Epithelial cell of prostate (primary cell): ENCODE measurements at regions not wholly inside any gene's neighbourhood (a gene's known extent, or its start where the extent isn't known, plus 50 kb on each side); places are given as distances from the start of the nearest gene placed in this dataset.
"Not testable (repeated sequence)": the region's sequence is repeated elsewhere in the genome, so short reads cannot be mapped to it uniquely, and the experiment has no call there.

ENCODE experiments used
- DNase-seq: peaks from one replicate; pipeline ENCODE4 v3.0.0-alpha.2; 2011; ENCODE audit warnings: low read depth, low spot score
- H3K27ac ChIP-seq: fragments of 450-650 bp; 2 replicates; pipeline ENCODE4 v1.5.1; 2017; ENCODE audit warnings: mild to moderate bottlenecking

DNA sequence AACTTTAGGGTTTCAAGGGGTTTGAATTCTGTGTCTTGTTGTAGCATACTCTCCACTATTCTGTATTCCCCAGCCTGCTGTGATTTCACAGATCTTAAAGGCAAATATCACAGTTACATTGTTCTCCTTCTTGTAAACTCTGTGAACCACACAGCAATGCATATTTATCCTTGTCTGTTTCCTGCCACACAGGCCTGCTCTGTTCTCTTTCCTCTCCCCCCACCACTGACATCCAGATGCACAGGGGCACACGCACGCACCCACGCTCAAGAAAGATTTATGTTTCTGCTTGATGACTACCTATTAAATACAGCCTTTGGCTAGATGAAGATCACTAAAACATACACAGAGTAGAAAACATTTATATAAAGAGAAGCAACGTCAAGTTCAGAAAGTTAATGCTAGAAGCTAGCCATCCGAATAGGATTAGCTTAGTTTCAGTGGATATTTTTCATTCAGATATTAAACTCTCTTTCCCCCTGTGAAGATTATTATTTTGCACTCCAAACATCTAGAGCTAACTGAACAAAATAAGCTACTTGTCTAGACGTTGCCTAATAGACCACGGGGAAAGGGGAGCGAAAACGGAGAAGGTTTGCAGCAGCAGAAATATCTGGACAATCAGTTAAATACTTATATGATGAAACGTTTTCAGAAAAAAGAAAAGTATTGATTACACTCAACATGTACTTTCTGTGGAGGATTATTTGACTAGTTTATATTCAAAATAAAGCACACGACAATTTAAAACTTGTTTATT is 193.1 kb upstream of the SEMA3C start:
- DNase-seq, result no peak
- peak overlapping the region; percentile 51 for H3K27ac ChIP-seq

DNA sequence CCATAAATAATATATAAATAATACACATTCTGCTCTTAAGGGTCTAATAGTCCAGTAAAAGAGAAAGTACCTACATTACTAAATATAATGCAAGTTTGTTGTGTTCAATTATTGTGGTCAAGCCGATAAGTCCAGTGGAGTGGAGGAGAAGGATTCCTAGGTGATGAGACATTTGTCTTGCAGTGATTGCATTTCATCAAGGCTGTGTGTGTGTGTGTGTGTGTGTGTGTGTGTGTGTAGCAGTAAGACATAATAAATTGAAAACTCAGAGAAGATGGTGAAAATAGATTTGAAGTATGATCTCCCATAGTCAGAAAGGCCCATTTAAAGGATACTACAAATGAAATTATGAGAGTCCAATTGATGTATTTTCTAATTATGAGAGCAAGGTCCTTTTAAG is 192.5 kb upstream of the SEMA3C start:
- H3K27ac ChIP-seq, result peak overlapping the region; percentile 51
- peak; percentile 66 for DNase-seq

DNA sequence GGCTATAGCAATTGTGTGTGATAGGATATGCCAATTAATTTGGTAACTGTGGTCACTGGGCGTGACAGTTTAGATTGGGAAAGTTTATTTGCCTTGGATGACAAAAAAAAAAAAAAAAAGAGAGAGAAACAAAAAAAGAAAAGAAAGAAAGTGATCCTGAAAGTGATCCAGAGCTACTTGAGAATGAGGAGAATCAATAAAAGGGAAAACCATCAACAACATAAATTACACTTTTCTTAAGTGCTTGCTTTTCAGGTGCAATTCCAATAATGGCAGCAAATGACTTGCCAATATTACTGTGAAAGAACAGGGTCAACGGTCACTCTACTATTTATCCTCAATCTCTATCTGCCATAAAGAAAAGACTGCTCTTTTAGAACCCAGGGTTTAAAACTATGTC is 191.8 kb upstream of the SEMA3C start:
- no peak for DNase-seq
- H3K27ac ChIP-seq, result peak overlapping the region; percentile 51

DNA sequence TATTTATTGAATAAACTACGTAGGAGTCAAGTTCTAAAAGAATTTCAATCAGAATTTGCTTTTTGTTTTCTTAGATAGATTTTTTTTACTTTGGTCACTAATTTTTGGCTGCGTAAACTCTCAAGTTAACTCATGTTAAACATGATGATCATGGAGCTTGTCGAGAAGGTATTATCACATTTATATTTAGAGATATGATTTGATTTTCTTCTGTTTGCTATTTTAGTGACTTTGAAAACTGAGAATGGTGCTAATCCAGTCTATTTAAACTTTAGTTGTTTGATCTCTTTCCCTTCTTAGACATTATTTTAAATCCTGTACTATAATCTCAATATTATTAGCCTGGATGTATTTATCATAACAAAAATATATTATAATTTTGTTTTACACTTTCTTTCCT is 179.4 kb upstream of the SEMA3C start:
- no peak for DNase-seq
- no peak overlapping the region for H3K27ac ChIP-seq

DNA sequence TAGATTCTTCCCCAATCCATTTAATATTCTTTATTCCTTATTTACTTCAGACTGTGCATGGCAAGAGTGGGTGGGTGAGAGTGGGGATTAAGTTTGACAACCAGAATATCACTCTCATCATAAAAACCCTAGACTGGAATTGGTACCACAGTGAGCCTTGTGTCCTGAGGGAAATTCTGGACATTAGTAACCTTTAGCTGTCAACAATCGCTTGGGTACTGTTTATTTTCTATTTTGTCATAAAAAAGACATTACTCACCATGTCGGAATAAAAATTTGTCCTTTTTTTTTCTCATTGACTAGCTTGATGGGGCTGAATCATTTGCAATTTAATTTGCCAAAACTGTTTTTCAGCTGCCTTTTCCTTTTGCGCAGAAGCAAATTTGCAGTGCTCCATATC is 176.1 kb upstream of the SEMA3C start:
- H3K27ac ChIP-seq, result no peak overlapping the region
- no peak for DNase-seq

DNA sequence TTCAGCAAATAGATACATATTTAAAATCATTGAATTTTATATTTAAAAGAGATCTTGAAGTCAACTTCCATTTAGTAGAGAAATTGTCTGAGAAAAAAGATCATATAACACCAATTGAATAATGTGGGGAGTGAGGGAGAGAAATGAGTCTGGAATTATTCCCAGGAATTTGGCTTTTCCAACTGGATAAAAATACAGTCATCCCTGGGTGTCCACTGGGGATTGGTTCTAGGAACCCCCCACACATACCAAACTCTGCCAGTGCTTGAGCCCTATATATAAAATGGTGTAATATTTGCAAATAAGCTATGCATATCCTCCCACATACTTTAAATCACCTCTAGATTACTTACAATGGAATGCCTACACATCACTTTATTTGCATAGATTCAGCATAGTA is 162.8 kb upstream of the SEMA3C start:
- DNase-seq, result no peak
- no peak overlapping the region for H3K27ac ChIP-seq

DNA sequence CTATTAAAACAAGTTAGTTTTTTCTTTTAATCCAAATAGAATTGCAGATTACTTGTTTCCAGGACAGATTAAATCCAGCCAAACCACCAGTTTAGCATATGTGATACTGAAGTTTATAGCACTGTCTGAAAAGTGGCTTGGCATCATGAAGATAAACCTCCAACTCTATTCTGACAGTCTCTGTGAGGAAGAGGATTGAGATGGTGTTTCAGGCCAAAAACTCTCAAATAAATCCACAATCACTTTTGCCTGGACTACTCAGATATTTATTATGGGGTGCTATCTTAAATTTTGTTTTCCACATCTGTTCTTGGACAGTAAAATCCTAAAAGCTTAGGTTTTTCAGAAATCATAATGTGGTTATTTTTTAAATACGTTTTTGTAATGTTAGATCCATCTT is 161.7 kb upstream of the SEMA3C start:
- no peak overlapping the region for H3K27ac ChIP-seq
- DNase-seq, result no peak

DNA sequence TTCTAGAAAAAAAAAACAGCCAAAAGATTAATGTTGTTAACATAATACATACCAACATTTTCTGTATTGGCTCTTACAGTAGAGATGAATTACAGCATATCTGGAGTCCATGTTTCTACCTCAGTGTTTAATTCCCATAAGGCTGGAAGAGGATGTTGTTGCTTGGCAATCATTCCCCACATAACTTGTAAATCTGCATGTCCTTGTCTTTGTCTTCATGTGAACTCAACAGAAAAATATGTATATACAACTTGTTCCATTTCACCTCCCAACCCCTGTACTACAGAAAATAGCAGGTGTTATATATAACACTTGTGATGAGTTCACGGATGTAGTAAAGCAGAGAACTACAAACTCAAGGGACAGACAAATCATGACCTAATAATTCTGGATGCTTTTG is 160.9 kb upstream of the SEMA3C start:
- peak; percentile 12 for DNase-seq
- H3K27ac ChIP-seq, result no peak overlapping the region

DNA sequence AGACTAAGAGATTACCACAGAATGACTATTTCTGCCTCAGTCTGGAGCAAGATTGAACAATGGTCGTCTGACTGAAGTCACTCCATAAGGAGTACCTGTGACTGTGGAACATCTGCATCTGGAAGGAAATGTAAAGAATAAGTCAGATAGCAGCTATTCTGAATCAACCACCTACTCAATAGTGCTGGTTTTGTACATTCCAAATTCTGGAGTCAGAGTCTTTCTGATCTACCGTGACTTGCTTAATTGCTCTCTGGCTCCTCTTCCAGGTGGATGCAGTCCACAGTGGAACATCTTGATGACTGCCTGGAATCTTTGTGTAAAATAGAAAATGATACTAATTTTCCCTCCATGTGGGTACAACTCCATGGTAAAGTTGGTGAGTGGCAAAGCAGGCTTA is 156.3 kb upstream of the SEMA3C start:
- peak overlapping the region; percentile 96 for H3K27ac ChIP-seq
- peak; percentile 92 for DNase-seq

DNA sequence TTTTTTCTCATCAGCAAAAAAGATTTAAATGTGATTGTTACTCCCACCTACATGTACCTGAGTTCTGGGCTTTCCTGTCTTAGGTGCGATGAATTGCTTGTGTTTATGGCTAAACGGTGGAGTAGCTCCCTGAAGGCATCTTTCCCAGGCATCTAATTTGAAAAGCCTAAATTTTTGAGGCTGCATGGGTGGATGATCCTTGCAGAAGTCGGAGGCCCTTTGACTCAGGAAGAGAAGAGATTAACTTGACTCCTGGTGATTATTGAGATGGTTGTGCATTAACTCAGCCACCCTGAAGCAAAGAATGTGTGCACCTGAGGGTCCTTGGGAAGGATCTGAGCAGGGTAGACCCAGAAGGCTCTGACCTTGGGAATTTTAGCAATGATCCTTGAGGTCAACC is 155.6 kb upstream of the SEMA3C start:
- H3K27ac ChIP-seq, result peak overlapping the region; percentile 96
- no peak for DNase-seq

DNA sequence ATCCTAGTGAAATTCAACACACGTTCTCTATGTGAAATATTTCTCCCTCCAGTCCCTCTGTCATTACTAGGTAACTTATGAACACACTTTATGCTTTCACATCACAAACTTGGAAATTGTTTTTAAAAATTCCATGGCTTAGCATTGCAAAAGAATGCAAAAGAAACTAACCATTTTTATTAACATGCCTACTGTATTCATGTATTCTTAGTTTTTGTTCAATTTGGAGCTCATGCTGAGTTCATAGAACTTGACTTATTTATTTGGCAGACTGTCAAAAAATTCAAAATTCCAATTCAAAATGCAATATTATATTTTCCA is 155.0 kb upstream of the SEMA3C start:
- no peak for DNase-seq
- peak overlapping the region; percentile 96 for H3K27ac ChIP-seq

DNA sequence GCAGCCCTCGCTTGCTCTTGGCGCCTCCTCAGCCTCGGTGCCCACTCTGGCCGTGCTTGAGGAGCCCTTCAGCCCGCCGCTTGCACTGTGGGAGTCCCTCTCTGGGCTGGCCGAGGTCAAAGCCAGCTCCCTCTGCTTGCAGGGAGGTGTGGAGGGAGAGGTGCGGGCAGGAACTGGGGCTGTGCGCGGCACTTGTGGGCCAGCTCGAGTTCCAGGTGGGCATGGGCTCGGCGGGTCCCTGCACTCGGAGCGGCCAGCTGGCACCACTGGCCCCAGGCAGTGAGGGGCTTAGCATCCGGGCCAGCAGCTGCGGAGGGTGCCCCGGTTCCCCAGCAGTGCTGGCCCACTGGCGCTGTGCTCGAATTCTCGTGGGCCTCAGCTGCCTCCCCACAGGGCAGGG is 152.1 kb upstream of the SEMA3C start:
- H3K27ac ChIP-seq, result no peak overlapping the region
- no peak for DNase-seq

DNA sequence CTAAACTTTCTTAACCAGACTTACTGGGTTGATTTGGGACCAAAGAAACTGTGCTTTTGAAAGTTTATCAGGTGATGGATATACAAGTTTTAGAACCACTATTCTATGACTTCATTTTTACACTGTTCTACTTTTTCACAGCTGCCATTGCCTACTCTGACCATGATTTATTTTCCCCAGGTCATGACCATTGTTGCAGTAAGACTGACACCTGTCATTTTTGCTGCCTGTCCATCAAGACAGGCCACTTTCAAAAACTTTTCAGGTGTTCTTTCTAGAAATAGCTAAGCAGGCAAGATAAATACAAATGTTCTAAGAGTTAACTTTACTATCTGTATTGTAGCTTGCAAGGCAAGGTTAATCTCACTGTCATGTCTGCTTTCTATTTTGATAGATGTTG is 147.9 kb upstream of the SEMA3C start:
- H3K27ac ChIP-seq, result no peak overlapping the region
- DNase-seq, result no peak

DNA sequence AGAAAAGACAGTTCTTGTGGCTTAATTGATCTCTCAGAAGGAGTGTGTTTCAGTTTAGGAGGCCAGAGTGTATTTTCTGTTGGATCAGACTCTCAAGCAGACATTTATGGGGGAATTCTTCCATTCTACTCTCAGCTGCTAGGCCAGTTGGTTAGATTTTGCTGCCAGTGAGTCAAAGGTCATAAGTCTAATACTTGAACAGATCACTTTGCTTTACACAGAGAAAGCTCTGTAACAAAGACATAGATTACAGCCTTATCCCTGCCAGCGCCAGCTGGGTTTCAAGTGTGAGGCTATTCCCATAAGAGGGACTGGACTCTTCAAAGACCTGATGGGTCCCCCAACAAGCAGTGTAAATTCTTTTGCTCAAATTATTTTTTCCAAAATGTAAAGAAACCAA is 145.6 kb upstream of the SEMA3C start:
- DNase-seq, result no peak
- H3K27ac ChIP-seq, result no peak overlapping the region

DNA sequence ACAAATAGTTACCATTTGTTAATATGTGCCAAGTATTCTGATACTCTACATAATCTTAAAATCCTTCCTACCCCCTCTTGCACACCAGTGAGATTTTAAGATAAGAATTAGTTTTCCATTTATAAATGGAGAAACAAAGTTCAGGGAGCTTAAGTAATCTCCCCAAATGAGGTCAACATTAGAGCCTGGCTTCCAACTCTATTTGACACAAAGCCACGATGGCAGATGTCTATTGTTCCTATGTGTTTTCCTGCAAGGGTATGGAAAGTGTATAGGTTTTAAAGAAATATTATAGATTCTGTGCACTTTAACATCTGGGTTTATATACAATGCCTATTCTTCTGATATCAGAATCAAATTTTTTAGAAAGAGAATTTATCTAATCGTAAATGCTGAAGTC is 143.9 kb upstream of the SEMA3C start:
- H3K27ac ChIP-seq, result no peak overlapping the region
- DNase-seq, result no peak

DNA sequence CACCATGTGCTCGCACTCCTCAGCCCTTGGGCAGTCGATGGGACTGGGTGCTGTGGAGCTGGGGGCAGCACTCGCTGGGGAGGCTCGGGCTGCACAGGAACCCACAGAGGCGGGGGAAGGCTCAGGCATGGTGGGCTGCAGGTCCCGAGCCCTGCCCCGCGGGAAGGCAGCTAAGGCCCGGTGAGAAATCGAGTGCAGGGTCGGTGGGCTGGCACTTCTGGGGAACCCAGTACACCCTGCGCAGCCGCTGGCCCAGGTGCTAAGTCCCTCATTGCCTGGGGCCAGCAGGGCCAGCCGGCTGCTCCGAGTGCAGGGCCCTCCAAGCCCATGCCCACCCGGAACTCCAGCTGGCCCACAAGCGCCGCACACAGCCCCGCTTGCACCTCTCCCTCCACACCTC is 138.6 kb upstream of the SEMA3C start:
- not testable (repeated sequence) for DNase-seq, H3K27ac ChIP-seq

DNA sequence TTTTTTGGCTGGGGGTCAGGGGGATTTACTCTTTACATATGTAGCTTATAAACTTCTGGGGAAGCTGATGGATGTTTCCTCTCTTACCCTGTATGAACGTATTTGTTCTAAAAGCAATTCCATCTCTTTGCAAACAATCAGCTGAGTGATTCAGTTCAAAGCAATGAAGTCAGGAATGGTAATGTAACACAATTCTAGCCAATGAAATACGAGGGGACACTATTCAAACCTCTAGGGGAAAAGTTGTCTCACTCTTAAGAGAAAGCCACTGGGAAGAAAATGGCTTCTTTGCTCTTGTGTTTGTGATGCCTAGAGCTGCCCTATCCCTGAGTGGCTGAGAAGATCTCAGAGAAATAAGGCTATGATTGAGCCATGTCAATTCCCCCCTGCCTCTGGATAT is 134.8 kb upstream of the SEMA3C start:
- H3K27ac ChIP-seq, result no peak overlapping the region
- DNase-seq, result no peak

DNA sequence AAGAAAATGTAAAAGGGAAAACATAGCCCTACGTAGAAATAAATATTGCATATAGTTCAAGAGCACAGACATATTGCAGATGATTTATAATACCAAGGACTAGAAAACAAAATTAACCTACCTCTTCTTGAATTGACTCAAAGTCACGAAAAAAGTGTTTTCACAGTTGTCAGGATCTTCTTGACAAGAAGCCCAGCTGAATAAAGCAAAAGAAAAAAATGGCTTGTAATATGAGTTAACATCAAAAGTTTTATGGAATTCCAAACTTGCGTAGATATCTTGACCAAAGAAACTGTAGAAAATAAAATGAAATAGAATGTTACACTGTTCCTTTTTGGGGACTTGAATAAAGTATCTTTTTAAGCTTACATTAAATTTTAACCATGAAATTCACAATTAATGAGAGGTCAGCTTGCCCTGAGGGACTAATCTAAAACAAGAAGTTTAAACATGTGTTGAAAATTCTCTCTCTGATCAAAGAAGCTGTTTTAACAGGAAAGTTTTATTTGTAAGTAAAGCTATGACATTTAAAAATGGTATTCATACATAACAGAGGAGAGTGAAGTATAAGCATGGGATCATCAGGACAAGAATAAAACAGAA is 133.1 kb upstream of the SEMA3C start:
- no peak overlapping the region for H3K27ac ChIP-seq
- no peak for DNase-seq

DNA sequence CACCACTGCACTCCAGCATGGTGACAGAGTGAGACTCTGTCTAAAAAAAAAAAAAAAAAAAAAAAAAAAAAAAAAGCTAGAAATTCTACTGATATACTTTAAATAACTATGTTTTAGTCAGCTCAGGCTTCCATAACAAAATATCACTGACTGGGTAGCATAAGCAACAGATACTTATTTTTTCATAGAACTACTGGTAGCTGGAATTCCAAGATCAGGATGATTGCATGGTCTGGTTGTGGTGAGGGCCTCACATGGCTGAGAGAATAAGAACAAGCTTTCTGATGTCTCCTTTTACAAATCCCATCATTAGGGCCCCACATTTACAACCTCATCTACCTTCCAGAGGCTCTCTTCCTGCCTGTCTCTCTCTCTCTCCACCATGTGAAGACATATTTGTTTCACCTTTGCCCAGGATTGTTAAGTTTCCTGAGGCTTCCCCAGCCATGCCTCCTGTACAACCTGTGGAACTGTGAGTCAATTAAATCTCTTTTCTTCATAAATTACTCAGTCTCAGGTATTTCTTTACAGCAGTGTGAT is 126.7 kb upstream of the SEMA3C start:
- no peak for DNase-seq
- no peak overlapping the region for H3K27ac ChIP-seq

DNA sequence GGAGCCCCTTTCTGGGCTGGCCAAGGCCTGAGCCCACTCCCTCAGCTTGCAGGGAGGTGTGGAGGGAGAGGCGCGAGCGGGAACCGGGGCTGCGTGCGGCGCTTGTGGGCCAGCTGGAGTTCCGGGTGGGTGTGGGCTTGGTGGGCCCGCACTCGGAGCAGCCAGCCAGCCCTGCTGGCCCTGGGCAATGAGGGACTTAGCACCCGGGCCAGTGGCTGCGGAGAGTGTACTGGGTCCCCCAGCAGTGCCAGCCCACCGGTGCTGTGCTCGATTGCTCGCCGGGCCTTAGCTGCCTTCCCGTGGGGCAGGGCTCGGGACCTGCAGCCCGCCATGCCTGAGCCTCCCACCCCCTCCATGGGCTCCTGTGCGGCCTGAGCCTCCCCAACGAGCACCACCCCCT is 123.8 kb upstream of the SEMA3C start:
- DNase-seq, H3K27ac ChIP-seq: not testable (repeated sequence)

DNA sequence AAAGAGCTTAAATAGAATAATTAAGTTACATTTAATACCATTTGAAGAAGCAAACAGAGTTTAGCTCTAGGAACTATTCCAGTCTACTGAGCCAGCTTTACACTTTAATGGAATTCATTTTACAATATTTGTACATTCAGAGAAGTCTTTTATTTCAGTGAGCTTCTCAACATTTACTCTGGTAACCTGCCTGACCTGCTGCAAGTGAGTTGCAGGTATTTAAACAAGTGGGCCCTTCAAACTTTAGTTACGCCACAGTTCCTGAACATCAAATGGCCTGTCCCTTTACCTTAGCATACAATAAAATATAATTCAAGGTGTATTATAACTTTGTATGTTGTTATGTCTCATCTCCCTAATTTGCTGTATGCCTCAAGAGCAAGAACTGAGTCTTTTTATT is 121.6 kb upstream of the SEMA3C start:
- no peak overlapping the region for H3K27ac ChIP-seq
- no peak for DNase-seq

DNA sequence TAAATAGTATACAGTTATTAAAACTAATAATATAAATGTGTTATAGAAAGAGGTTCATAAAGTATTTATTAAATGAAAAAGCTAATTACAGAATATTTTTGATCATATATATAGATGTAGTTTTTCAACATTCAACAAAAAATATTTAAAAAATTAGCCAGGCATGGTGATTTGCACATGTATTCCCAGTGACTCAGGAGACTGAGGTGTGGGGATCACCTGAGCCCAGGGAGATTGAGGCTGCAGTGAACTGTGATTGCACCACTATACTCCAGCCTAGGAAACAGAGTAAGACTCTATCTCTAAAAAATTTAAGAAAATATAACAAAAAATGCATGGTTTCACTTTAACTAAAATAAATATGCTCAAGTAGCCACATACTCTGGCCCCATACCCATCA is 118.0 kb upstream of the SEMA3C start:
- DNase-seq, result no peak
- no peak overlapping the region for H3K27ac ChIP-seq
